Activated CD4-positive, alpha-beta T cell treated with anti-CD3 and anti-CD28 coated beads, Interleukin-2, amount 50 U/mL, for 16 hours (primary cell): ENCODE measurements at regions not wholly inside any gene's neighbourhood (a gene's known extent, or its start where the extent isn't known, plus 50 kb on each side); places are given as distances from the start of the nearest gene placed in this dataset.

Experiments
- DNase-seq: peaks from one replicate; pipeline ENCODE4 v3.0.0-alpha.2; 2020

DNA sequence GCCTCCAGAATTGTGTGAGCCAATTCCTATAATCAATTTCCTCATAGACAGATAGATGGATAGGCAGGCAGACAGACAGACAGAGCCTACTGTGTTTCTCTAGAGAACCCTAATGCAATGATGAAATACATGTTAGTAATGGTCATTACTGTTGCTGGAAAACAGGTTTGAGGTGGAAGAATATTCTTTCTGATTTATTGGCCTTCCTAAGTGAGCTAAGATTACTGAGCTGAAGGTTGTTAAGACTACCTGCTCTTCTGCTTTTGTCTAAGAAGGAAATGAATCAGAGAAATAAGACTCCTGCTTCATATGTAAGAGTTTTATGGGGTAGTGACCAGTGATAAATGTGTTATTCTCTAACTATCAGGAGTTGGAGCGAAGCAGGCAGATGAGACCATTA, 219.9 kb downstream of the ELAVL2 start:
- DNase-seq: no peak

DNA sequence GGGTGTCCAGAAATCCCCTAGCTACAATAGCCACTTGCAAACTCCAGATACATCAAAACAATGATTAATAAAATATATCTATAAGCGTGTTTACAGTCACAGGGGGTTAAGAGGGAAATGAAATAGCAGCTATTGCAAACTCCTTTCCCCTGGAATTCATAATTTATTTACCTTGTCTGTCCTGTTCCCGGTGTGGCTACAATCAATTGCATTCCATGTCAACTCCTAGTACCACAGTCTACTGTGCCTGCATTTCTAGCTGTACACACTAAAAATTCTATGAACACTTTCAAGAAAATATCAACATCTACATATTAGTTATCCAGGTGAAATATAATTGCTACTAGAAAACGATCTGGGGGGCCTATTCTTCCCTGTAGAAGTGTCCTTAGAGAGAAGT, 217.6 kb downstream of the ELAVL2 start:
- DNase-seq: no peak

DNA sequence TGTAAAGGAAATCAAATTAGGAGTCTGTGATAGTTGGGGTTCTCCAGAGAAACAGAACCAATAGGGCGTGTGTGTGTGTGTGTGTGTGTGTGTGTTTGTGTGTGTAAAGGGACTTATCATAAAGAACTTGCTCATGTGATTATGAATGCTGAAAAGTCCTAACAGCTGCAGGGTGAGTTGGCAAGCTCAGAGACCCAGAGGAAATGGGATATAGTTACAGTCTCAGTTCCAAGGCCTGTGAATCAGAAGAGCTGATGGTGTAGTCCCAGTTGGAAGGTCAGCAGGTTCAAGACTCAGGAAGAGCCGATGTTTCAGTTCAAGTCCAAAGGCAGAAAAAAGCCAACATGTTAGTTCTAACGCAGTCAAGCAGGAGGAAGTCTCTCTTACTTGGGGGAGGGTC, 214.2 kb downstream of the ELAVL2 start:
- DNase-seq: no peak

DNA sequence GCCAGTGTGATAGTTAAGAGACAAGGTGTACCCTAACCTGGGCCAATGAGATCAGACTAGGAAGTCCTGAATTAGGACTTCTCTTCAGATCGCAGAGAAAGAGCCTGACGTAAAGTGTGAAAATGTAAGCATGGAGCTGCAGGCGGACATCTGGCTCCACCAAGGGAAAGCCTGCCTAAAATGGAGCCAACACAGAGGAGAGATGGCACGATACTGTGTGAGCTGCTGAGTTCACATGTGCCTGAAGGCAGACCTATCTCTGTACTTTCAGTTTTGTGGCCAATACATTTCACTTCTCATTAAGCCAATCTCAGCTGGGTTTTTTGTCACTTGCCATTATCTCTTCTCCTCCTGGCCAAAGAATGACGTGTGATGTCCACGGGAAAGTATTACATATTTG, 210.5 kb downstream of the ELAVL2 start:
- DNase-seq: no peak

DNA sequence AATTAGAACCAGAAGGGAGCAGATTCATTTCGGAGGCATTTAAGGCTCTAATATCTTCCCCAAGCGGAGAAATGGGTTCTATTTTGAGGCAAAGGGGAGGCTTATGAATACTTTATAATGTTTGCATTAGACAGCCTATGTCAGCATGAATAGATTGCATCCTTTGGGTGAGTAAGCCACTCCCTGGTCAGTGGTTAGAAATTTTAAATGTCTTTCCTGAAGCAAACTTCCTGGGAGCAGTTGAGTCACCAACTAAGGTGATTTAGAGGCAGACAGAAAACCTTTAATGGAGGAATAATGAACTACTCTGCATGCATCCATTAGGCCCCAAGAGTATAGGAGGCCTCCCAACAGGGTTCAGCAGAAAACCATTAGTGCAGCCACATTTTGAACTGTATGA, 204.9 kb downstream of the ELAVL2 start:
- no peak for DNase-seq

DNA sequence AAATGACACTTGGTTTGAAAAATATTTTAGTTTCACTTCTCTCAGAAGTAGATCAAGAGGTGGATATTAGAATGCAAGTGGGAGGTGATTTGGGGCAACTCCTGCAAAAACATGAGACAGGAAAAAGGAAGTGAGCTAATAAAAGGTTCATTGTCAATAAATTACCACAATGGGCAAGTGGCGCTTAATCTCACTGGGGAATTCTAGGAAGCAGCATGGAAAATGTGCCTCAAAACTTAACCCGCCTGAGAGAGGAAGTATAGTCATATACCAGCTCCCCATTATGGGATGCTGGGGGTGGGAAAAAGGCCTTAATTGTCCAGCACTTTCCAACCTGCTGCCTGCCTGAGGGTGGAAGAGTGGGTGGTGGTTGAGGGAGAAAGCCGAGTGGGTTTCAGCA, 204.1 kb downstream of the ELAVL2 start:
- no peak for DNase-seq

DNA sequence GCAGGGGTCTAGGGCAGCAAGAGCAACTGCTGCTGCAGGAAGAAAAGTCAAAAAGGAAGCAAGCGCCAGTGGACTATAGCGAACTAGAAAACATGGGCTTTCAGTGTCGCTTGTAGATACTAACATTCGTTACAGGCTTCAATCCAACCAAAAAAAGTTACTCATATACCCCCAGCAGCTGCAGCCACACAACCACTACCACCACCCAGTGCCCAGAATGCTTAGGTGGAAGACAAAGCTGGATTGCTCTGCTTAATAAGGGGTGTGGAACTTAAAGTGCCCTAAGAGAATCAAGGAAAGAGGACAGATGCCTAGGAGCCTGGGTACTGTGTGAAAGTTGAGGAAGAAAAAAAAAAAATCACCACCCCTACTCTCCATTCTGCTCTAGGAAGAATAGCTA, 203.6 kb downstream of the ELAVL2 start:
- DNase-seq: no peak

DNA sequence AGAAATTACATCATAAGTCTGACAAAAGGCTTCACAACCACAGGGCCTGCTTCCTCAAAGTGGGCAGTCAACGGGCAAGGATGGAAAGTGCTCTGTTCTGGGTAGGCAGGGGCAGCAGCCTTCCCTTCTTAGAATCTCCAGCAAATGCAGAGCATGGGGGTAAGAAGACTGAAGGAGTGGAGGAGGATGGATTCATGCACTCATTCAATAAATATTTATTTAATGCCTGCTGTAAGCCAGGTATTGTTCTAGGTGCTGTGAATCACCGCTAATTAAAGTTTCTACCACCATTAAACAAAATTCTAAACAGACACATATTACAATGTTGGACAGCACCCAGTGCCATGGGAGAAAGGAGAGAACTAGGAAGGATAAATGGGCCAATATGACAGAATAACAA, 195.6 kb downstream of the ELAVL2 start:
- no peak for DNase-seq

DNA sequence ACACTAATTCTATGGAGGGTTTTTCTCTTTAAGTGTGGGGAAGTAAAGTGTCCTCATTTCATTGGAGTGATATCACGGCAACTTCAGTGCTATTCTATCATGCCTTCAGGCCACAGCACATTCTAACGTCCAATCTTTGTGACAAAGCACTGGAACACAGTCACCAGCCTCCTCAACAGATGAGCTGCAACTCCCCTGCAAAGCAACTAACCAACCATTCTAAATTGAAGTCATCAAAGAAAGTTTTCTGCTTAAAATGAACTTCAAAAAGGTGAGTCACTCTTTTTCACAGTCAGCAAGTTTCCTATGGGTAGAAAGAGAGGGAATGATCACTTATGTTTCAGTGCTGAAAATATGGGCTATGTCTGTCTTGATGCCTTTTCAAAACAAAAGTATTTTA, 190.8 kb downstream of the ELAVL2 start:
- DNase-seq: no peak

DNA sequence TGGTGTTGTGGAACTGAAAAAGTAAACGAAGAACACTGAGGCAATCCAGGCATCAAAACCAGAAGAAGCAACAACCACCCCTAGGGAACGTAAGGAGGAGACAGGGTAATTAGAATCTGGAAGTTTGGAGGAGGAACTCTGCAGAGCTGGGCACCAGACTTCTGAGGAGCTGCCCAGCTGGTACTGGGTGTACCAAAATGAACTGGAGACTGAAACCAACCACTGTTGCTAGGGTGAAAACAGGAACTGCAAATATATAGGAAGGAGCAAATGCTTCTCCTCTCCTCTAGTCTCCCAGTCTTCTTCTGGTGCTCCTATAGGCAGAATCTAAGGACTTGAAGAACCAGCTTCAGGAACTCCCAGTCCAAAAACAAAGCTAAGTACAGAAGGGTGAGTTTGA, 189.8 kb downstream of the ELAVL2 start:
- DNase-seq: no peak

DNA sequence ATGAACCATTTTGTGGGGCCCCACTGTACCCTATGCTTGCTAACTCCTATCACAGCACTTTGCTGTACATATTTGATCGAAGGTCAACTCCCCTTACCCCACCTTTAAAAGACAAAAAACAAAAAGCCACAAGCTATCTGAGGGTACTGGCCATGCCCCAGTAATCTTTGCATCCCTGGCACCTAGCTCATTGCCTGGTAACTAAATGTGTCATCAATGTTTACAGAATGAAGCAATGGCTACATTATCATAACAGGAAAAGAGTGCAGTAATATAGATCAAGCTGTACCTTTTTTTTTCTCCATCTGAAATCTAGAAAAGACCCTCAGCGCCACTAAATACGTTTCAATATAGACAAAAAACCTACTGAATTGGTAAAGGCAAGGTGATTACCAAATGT, 188.0 kb downstream of the ELAVL2 start:
- DNase-seq: no peak

DNA sequence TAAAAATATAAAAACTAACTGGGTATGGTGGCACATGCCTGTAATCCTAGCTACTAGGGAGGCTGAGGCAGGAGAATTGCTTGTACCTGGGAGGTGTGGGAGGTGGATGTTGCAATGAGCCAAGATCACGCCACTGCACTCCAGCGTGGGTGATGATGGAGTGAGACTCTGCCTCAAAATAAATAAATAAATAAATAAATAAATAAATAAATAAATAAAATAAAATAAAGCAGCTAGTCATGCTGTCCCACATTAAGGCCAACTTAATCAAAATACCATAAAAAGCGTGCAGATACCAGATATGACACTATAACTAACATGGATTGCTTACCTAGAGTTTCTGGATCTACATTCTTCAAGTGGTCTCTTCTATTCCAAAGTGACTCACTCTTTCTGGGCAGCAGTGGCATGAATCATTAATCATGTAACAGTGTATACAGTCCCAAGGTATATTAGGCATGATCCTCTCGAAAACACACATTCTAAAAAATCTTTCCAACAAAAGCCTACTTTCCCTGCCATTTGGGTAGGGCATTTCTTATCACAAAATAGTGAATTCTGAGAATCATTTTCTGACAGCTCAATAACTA, 187.1 kb downstream of the ELAVL2 start:
- no peak for DNase-seq
